ENCODE measurements at regions not wholly inside any gene's neighbourhood (a gene's known extent, or its start where the extent isn't known, plus 50 kb on each side); places are given as distances from the start of the nearest gene placed in this dataset.

DNA sequence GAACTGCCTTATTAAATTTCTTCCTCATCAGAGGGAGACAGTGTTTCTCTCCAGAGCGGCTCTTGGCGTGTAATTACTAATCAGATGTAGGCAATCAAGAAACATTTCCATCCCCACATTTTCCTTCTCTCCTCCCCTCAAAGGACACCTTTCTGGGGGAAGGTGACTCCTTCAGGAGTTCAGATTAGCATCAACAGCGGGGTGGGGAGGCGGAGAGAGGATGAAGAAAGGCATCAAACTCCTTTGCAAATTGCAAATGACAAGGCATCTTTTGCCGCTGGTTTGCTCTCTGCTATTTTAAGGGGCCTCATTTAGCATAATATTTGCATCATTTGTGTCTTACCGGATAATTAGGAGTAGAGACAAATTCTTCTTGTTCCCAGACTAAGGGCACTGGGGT is 231.7 kb upstream of the SRRM4 start:
- TF ChIP-seq CREB1 (CRISPR knock-in tag; IDR thresholded peaks at IDR 0.05) (no peak), NFYB (CRISPR knock-in tag; conservative IDR thresholded peaks at IDR 0.05; ENCODE audit: low read depth) (no peak), MXD4 (CRISPR knock-in tag; IDR thresholded peaks at IDR 0.05; ENCODE audit: borderline replicate concordance) (no peak), SP1 (CRISPR knock-in tag; conservative IDR thresholded peaks at IDR 0.05) (no peak)
- TF ChIP-seq, protein P1, sequence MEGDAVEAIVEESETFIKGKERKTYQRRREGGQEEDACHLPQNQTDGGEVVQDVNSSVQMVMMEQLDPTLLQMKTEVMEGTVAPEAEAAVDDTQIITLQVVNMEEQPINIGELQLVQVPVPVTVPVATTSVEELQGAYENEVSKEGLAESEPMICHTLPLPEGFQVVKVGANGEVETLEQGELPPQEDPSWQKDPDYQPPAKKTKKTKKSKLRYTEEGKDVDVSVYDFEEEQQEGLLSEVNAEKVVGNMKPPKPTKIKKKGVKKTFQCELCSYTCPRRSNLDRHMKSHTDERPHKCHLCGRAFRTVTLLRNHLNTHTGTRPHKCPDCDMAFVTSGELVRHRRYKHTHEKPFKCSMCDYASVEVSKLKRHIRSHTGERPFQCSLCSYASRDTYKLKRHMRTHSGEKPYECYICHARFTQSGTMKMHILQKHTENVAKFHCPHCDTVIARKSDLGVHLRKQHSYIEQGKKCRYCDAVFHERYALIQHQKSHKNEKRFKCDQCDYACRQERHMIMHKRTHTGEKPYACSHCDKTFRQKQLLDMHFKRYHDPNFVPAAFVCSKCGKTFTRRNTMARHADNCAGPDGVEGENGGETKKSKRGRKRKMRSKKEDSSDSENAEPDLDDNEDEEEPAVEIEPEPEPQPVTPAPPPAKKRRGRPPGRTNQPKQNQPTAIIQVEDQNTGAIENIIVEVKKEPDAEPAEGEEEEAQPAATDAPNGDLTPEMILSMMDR (IDR thresholded peaks at IDR 0.05) = no peak
- TF ChIP-seq, protein P2, sequence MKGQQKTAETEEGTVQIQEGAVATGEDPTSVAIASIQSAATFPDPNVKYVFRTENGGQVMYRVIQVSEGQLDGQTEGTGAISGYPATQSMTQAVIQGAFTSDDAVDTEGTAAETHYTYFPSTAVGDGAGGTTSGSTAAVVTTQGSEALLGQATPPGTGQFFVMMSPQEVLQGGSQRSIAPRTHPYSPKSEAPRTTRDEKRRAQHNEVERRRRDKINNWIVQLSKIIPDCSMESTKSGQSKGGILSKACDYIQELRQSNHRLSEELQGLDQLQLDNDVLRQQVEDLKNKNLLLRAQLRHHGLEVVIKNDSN (CRISPR knock-in tag; IDR thresholded peaks at IDR 0.05) = no peak
- TF ChIP-seq, protein P3, sequence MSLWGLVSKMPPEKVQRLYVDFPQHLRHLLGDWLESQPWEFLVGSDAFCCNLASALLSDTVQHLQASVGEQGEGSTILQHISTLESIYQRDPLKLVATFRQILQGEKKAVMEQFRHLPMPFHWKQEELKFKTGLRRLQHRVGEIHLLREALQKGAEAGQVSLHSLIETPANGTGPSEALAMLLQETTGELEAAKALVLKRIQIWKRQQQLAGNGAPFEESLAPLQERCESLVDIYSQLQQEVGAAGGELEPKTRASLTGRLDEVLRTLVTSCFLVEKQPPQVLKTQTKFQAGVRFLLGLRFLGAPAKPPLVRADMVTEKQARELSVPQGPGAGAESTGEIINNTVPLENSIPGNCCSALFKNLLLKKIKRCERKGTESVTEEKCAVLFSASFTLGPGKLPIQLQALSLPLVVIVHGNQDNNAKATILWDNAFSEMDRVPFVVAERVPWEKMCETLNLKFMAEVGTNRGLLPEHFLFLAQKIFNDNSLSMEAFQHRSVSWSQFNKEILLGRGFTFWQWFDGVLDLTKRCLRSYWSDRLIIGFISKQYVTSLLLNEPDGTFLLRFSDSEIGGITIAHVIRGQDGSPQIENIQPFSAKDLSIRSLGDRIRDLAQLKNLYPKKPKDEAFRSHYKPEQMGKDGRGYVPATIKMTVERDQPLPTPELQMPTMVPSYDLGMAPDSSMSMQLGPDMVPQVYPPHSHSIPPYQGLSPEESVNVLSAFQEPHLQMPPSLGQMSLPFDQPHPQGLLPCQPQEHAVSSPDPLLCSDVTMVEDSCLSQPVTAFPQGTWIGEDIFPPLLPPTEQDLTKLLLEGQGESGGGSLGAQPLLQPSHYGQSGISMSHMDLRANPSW (CRISPR knock-in tag; conservative IDR thresholded peaks at IDR 0.05; ENCODE audit: low read depth) = no peak
- TF ChIP-seq, protein P4, sequence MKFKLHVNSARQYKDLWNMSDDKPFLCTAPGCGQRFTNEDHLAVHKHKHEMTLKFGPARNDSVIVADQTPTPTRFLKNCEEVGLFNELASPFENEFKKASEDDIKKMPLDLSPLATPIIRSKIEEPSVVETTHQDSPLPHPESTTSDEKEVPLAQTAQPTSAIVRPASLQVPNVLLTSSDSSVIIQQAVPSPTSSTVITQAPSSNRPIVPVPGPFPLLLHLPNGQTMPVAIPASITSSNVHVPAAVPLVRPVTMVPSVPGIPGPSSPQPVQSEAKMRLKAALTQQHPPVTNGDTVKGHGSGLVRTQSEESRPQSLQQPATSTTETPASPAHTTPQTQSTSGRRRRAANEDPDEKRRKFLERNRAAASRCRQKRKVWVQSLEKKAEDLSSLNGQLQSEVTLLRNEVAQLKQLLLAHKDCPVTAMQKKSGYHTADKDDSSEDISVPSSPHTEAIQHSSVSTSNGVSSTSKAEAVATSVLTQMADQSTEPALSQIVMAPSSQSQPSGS (CRISPR knock-in tag; IDR thresholded peaks at IDR 0.05; ENCODE audit: borderline replicate concordance, low read depth) = no peak
- TF ChIP-seq, protein P5, sequence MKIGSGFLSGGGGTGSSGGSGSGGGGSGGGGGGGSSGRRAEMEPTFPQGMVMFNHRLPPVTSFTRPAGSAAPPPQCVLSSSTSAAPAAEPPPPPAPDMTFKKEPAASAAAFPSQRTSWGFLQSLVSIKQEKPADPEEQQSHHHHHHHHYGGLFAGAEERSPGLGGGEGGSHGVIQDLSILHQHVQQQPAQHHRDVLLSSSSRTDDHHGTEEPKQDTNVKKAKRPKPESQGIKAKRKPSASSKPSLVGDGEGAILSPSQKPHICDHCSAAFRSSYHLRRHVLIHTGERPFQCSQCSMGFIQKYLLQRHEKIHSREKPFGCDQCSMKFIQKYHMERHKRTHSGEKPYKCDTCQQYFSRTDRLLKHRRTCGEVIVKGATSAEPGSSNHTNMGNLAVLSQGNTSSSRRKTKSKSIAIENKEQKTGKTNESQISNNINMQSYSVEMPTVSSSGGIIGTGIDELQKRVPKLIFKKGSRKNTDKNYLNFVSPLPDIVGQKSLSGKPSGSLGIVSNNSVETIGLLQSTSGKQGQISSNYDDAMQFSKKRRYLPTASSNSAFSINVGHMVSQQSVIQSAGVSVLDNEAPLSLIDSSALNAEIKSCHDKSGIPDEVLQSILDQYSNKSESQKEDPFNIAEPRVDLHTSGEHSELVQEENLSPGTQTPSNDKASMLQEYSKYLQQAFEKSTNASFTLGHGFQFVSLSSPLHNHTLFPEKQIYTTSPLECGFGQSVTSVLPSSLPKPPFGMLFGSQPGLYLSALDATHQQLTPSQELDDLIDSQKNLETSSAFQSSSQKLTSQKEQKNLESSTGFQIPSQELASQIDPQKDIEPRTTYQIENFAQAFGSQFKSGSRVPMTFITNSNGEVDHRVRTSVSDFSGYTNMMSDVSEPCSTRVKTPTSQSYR (CRISPR knock-in tag; IDR thresholded peaks at IDR 0.05) = no peak
